Mucosa of descending colon (tissue), 3 donors: ENCODE measurements at regions not wholly inside any gene's neighbourhood (a gene's known extent, or its start where the extent isn't known, plus 50 kb on each side); places are given as distances from the start of the nearest gene placed in this dataset.

Source experiments
- ATAC-seq: fragments of 200-7000 bp; cut with Tn5 transposase; one replicate; pipeline ENCODE4 v1.9.1; 2020; ENCODE audit warnings: mild to moderate bottlenecking, moderate library complexity
- DNase-seq, 3 donors: peaks; one replicate each; pipeline ENCODE4 v3.0.0-alpha.2; 2020
- H3K36me3 ChIP-seq: fragments of 200-600 bp; one replicate; pipeline ENCODE4 v1.8.0; 2021; ENCODE audit warnings: low read depth, mild to moderate bottlenecking
- H3K4me1 ChIP-seq: fragments of 200-600 bp; one replicate; pipeline ENCODE4 v1.8.0; 2021; ENCODE audit warnings: low read depth, mild to moderate bottlenecking
- H3K4me3 ChIP-seq: fragments of 200-600 bp; one replicate; pipeline ENCODE4 v1.8.0; 2021; ENCODE audit warnings: mild to moderate bottlenecking
- H3K9me3 ChIP-seq: fragments of 200-600 bp; one replicate; pipeline ENCODE4 v1.8.0; 2021; ENCODE audit warnings: mild to moderate bottlenecking
- intact Hi-C, 2 donors: fragments of 100-400 bp; cut with DNase I in 1 of 2; cut with micrococcal nuclease in 1 of 2; formaldehyde crosslinking; loops; one replicate each; pipeline versions ENCODE4 v1.11.0 to v1.11.1; 2022; cut with DNase I, micrococcal nuclease
- TF ChIP-seq, protein P1 (sequence below): fragments of 200-600 bp; IDR thresholded peaks from one replicate; pipeline ENCODE4 v1.8.0; 2022; ENCODE audit warnings: antibody characterized with exemption, mild to moderate bottlenecking
- donor health status: DM: no; HTN: no; CAD: no; lungs with moderate emphysema.
- donor health status: DM: no; HTN: no; CAD: no.
- donor health status: DM: no; HTN: yes; CAD: no.

DNA sequence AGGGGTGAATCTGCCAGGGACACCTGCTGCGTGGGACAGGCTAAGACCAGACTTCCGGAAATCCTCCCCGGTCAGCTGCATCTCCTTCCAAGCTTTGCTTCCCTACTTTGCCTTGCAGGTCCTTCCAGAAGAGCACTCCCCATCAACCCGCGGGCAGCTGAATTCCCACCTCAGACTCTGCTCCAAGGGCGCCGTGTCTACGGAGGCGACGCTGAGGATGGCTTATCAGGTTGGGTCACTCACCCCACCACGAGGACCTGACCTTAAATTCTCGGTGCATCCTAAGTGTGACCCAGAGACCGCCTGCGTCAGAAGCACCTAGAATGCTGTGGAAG is 78.9 kb upstream of the KMT2C start:
- ATAC-seq (no peak), DNase-seq (no peak)
- TF ChIP-seq, protein P1, sequence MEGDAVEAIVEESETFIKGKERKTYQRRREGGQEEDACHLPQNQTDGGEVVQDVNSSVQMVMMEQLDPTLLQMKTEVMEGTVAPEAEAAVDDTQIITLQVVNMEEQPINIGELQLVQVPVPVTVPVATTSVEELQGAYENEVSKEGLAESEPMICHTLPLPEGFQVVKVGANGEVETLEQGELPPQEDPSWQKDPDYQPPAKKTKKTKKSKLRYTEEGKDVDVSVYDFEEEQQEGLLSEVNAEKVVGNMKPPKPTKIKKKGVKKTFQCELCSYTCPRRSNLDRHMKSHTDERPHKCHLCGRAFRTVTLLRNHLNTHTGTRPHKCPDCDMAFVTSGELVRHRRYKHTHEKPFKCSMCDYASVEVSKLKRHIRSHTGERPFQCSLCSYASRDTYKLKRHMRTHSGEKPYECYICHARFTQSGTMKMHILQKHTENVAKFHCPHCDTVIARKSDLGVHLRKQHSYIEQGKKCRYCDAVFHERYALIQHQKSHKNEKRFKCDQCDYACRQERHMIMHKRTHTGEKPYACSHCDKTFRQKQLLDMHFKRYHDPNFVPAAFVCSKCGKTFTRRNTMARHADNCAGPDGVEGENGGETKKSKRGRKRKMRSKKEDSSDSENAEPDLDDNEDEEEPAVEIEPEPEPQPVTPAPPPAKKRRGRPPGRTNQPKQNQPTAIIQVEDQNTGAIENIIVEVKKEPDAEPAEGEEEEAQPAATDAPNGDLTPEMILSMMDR, result no peak
- H3K4me1 ChIP-seq, result no peaks in the 10 kb centered on the region
- H3K4me3 ChIP-seq, result no peak overlapping the region
- H3K9me3 ChIP-seq, result no peaks in the 10 kb centered on the region
- intact Hi-C loops, result no loop called here
- no peaks in the 10 kb centered on the region for H3K36me3 ChIP-seq

DNA sequence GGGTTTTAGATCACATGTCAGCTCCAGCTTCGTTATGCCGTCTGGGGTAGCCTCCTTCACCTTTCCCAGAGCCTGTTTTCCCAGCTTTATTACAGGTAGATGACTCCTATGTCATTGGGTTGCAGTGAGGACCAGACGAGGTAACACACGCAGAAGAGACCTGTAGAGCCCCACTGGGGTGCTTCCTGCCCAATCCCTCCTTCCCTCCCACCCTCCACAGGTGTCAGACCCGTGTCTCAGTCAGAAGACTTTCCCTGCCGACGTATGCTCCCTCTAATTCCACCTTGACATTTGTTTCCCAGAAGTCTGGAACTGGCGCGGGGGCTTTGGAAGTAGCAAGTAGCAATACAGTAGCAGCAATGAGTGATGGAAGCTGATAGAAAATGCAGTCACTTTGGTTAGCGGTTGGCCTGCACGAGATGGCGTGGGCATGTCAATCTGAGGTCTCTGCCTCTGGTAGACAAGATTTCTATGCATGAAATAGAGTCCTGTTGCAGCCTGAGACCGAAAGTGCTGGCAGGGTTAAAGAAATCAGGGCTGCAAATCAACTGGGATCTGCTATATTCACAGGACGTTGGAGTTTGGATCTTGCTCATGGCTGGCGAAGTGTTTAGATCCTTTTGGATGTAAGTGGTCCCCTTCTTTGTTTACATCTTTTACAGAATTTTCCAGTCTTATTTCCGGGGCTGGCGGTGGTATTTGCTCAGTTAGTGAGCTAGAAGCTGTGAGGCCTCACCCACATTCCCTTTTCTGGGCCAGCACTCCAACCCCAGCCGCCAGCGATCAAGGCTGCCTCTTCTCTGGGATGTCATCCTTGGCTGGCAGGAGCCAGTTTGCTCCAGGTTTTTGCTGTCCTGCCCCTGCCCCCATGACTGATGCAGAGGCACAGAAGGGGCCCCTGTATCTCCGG is 78.3 kb upstream of the KMT2C start:
- ATAC-seq (no peak), DNase-seq (no peak)
- Histone ChIP-seq H3K9me3 (no peaks in the 10 kb centered on the region), H3K4me1 (no peaks in the 10 kb centered on the region), H3K36me3 (no peaks in the 10 kb centered on the region), H3K4me3 (no peak overlapping the region)
- intact Hi-C loops, result no loop called here
- TF ChIP-seq, protein P1, result no peak

DNA sequence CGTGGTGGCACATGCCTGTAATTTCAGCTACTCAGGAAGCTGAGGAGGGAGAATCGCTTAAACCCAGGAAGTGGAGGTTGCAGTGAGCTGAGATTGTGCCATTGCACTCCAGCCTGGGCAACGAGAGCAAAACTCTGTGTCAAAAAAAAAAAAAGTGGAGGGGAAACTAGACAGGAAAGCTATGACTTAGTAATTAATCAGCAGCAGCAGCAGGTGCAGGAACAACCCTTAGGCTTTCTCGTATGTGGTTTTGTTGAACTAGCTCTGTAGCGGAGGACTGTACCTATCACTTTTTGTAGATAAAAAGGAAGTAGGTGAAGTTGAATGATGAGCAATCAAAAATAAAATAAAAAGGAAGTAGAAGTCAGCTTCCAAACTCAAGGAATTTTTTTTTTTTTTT is 76.9 kb upstream of the KMT2C start:
- no peaks in the 10 kb centered on the region for H3K36me3 ChIP-seq
- H3K9me3 ChIP-seq, result no peaks in the 10 kb centered on the region
- ATAC-seq (no peak), DNase-seq (no peak)
- no peak overlapping the region for H3K4me3 ChIP-seq
- TF ChIP-seq, protein P1, result no peak
- intact Hi-C loops, result no loop called here
- no peaks in the 10 kb centered on the region for H3K4me1 ChIP-seq

DNA sequence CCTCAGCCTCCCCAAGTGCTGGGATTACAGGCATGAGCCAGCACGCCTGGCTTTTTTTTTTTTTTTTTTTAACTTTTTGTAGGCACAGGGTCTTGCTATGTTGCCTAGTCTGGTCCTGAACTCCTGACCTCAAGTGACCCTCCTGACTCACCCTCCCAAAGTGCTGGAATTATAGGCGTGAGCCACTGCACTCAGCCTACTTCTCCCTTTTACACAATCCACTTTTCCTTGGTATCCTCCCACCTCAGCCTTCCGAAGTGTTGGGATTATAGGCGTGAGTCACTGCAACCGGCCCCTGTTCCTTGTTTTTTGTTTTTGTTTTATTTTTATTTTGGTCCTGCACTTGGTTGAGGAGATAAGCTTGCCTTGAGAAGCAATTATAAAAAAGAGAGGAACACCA is 75.9 kb upstream of the KMT2C start:
- H3K9me3 ChIP-seq, result no peaks in the 10 kb centered on the region
- DNase-seq (no peak), ATAC-seq (no peak)
- intact Hi-C loops, result no loop called here
- no peaks in the 10 kb centered on the region for H3K36me3 ChIP-seq
- TF ChIP-seq, protein P1, result no peak
- H3K4me3 ChIP-seq, result no peak overlapping the region
- H3K4me1 ChIP-seq, result no peaks in the 10 kb centered on the region

DNA sequence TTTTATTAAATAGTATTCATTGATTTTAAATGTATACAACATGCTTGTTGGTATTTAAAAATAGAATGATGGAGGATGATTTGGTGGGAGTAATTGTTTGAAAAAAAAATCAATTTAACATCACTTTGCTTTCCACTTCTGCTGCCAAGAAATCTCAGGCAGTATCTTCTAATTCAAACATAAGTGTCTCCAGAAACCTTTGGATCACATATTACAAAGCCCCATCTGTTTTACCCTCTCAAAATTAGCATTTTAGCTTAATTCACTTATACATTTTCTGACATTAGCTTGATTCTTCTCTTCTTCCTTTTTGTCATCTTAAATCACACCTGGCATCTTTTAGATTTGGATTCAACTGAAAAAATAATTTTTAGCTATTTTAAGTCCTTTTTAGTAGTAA is 72.9 kb upstream of the KMT2C start:
- Histone ChIP-seq H3K36me3 (no peaks in the 10 kb centered on the region), H3K4me1 (no peaks in the 10 kb centered on the region), H3K9me3 (no peaks in the 10 kb centered on the region), H3K4me3 (no peak overlapping the region)
- ATAC-seq (no peak), DNase-seq (no peak)
- intact Hi-C loops, result no loop called here
- TF ChIP-seq, protein P1, result no peak
